Endothelial cell (in vitro differentiated cells): ENCODE measurements at regions not wholly inside any gene's neighbourhood (a gene's known extent, or its start where the extent isn't known, plus 50 kb on each side); places are given as distances from the start of the nearest gene placed in this dataset.

ENCODE experiments used
- DNase-seq: peaks from one replicate; pipeline ENCODE4 v3.0.0; 2021; ENCODE audit warnings: low spot score
- H3K27ac Mint-ChIP-seq: one replicate; pipeline ENCODE4 v1.8.0; 2021; ENCODE audit warnings: mixed read lengths, inconsistent platforms; ENCODE audit not compliant: unreplicated experiment
- H3K27me3 Mint-ChIP-seq: one replicate; pipeline ENCODE4 v1.8.0; 2021; ENCODE audit warnings: mild to moderate bottlenecking, moderate library complexity, mixed read lengths, inconsistent platforms; ENCODE audit not compliant: unreplicated experiment
- H3K36me3 Mint-ChIP-seq: one replicate; pipeline ENCODE4 v1.8.0; 2021; ENCODE audit warnings: mild to moderate bottlenecking, low read depth, mixed read lengths, inconsistent platforms; ENCODE audit not compliant: unreplicated experiment
- H3K4me1 Mint-ChIP-seq: one replicate; pipeline ENCODE4 v1.8.0; 2021; ENCODE audit warnings: mild to moderate bottlenecking, mixed read lengths, inconsistent platforms; ENCODE audit not compliant: unreplicated experiment
- H3K4me3 Mint-ChIP-seq: one replicate; pipeline ENCODE4 v1.8.0; 2021; ENCODE audit warnings: mild to moderate bottlenecking, mixed read lengths, inconsistent platforms; ENCODE audit not compliant: unreplicated experiment
- H3K9me3 Mint-ChIP-seq: one replicate; pipeline ENCODE4 v1.8.0; 2021; ENCODE audit warnings: mixed read lengths, inconsistent platforms; ENCODE audit not compliant: unreplicated experiment
- CTCF ChIP-seq: fragments of 200-600 bp; sonication (generic); IDR thresholded peaks from one replicate; pipeline ENCODE4 v1.5.0; 2021; ENCODE audit warnings: antibody characterized with exemption; ENCODE audit not compliant: unreplicated experiment

GRCh38 chr5:30551618-30552017 lies 641.9 kb upstream of the CDH6 start:
- Mint-ChIP-seq H3K4me3 (no peak overlapping the region), H3K9me3 (no peaks in the 10 kb centered on the region)

GRCh38 chr5:30548580-30549305 lies 644.7 kb upstream of the CDH6 start:
- Mint-ChIP-seq H3K9me3 (no peaks in the 10 kb centered on the region), H3K4me1 (no peaks in the 10 kb centered on the region), H3K27ac (no peak overlapping the region), H3K36me3 (no peaks in the 10 kb centered on the region), H3K27me3 (no peaks in the 10 kb centered on the region), H3K4me3 (no peak overlapping the region)
- no peak for TF ChIP-seq CTCF
- DNase-seq = no peak

More at GRCh38 chr5:30551618-30552017, 641.9 kb upstream of the CDH6 start:
- Mint-ChIP-seq H3K36me3 (no peaks in the 10 kb centered on the region), H3K27me3 (no peaks in the 10 kb centered on the region), H3K27ac (no peak overlapping the region), H3K4me1 (no peaks in the 10 kb centered on the region)
- TF ChIP-seq CTCF = no peak
- no peak for DNase-seq

- Mint-ChIP-seq H3K4me1 (no peaks in the 10 kb centered on the region), H3K27me3 (no peaks in the 10 kb centered on the region), H3K36me3 (no peaks in the 10 kb centered on the region), H3K4me3 (no peak overlapping the region), H3K9me3 (no peaks in the 10 kb centered on the region), H3K27ac (no peak overlapping the region)
- TF ChIP-seq CTCF = no peak
- DNase-seq = no peak
Measured at GRCh38 chr5:30540150-30540549, 653.3 kb upstream of the CDH6 start.

GRCh38 chr5:30539004-30539634 lies 654.4 kb upstream of the CDH6 start:
- no peaks in the 10 kb centered on the region for H3K4me1 Mint-ChIP-seq
- TF ChIP-seq CTCF = no peak
- no peaks in the 10 kb centered on the region for H3K27me3 Mint-ChIP-seq
- no peak for DNase-seq
- H3K4me3 Mint-ChIP-seq = no peak overlapping the region
- no peaks in the 10 kb centered on the region for H3K36me3 Mint-ChIP-seq
- no peaks in the 10 kb centered on the region for H3K9me3 Mint-ChIP-seq
- no peak overlapping the region for H3K27ac Mint-ChIP-seq

GRCh38 chr5:30525353-30525752 lies 668.1 kb upstream of the CDH6 start:
- peaks cover 1% of the 10 kb centered on the region for H3K27me3 Mint-ChIP-seq
- H3K36me3 Mint-ChIP-seq = no peaks in the 10 kb centered on the region
- peaks cover 3% of the 10 kb centered on the region for H3K4me1 Mint-ChIP-seq
- no peak overlapping the region for H3K4me3 Mint-ChIP-seq
- H3K9me3 Mint-ChIP-seq = no peaks in the 10 kb centered on the region
- no peak for TF ChIP-seq CTCF
- H3K27ac Mint-ChIP-seq = no peak overlapping the region
- DNase-seq = no peak
